ENCODE measurements at regions not wholly inside any gene's neighbourhood (a gene's known extent, or its start where the extent isn't known, plus 50 kb on each side); places are given as distances from the start of the nearest gene placed in this dataset.

DNA sequence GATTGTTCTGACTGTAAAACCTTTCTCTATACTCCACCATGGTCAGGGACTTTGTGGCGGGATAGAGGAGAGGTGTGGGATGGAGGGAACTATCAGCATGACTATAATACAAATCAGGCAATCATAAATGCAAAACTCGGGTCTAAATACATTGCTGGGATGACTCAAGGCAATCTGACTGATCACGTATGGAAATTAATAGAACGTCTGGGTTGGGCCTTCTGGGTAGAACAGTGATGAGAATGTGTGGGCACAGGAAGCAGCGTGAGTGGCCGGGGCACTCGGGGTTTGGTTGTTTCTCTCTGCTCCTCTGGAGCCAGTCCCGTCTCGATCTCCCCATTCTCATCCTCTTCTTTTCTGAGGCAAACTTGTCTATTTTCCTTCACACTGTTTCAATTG lies 485.8 kb downstream of the VRK1 start:
- H4K20me1 ChIP-seq (ENCODE audit: insufficient read depth, poor library complexity, severe bottlenecking): no peaks in the 10 kb centered on the region
- no peak overlapping the region for H3K4me2 ChIP-seq
- no peak overlapping the region for H3K27ac ChIP-seq
- H3K9me3 ChIP-seq (ENCODE audit: low read depth): no peaks in the 10 kb centered on the region
- no peak overlapping the region for H2AFZ ChIP-seq
- DNase-seq (ENCODE audit: low spot score): no peak
- no peaks in the 10 kb centered on the region for H3K9me2 ChIP-seq (replicated peaks; ENCODE audit: insufficient read depth)
- WGBS (ENCODE audit: low lambda C conversion rate, missing lambda C conversion rate): 90% methylated on average over 9 of the region's 9 CpGs
- no peaks in the 10 kb centered on the region for H3K36me3 ChIP-seq (replicated peaks; ENCODE audit: insufficient read depth, low read depth)
- TF ChIP-seq EZH2phosphoT487 (IDR thresholded peaks at IDR 0.05; ENCODE audit: low read depth, severe bottlenecking, unreplicated experiment) (no peak), CTCF (IDR thresholded peaks at IDR 0.05; ENCODE audit: poor library complexity) (no peak), EZH2 (IDR thresholded peaks at IDR 0.05; ENCODE audit: borderline replicate concordance) (no peak)
- no peaks in the 10 kb centered on the region for H3K79me2 ChIP-seq
- H3K4me1 ChIP-seq (ENCODE audit: insufficient read depth): no peaks in the 10 kb centered on the region
- H3K4me3 ChIP-seq: no peak overlapping the region
- peaks cover 4% of the 10 kb centered on the region for H3K27me3 ChIP-seq

GRCh38 chr14:97283426-97283825 lies 486.2 kb downstream of the VRK1 start:
- Histone ChIP-seq H3K4me3 (no peak overlapping the region), H3K4me2 (no peak overlapping the region), H4K20me1 (ENCODE audit: insufficient read depth, poor library complexity, severe bottlenecking) (no peaks in the 10 kb centered on the region), H2AFZ (no peak overlapping the region), H3K9me2 (replicated peaks; ENCODE audit: insufficient read depth) (no peaks in the 10 kb centered on the region), H3K27me3 (peaks cover 4% of the 10 kb centered on the region), H3K4me1 (ENCODE audit: insufficient read depth) (no peaks in the 10 kb centered on the region), H3K9me3 (ENCODE audit: low read depth) (no peaks in the 10 kb centered on the region), H3K27ac (no peak overlapping the region), H3K79me2 (no peaks in the 10 kb centered on the region), H3K36me3 (replicated peaks; ENCODE audit: insufficient read depth, low read depth) (no peaks in the 10 kb centered on the region)
- TF ChIP-seq EZH2phosphoT487 (IDR thresholded peaks at IDR 0.05; ENCODE audit: low read depth, severe bottlenecking, unreplicated experiment): no peak
- TF ChIP-seq CTCF (IDR thresholded peaks at IDR 0.05; ENCODE audit: poor library complexity): no peak
- TF ChIP-seq EZH2 (IDR thresholded peaks at IDR 0.05; ENCODE audit: borderline replicate concordance): no peak
- no peak for DNase-seq (ENCODE audit: low spot score)
- WGBS (ENCODE audit: low lambda C conversion rate, missing lambda C conversion rate): 85% methylated on average over 8 of the region's 8 CpGs

- Histone ChIP-seq H3K4me3 (no peak overlapping the region), H3K27me3 (peaks cover under 1% of the 10 kb centered on the region), H3K4me1 (ENCODE audit: insufficient read depth) (no peaks in the 10 kb centered on the region), H3K36me3 (replicated peaks; ENCODE audit: insufficient read depth, low read depth) (no peaks in the 10 kb centered on the region), H3K9me3 (ENCODE audit: low read depth) (no peaks in the 10 kb centered on the region), H3K4me2 (no peak overlapping the region), H3K27ac (no peak overlapping the region), H3K9me2 (replicated peaks; ENCODE audit: insufficient read depth) (no peaks in the 10 kb centered on the region), H4K20me1 (ENCODE audit: insufficient read depth, poor library complexity, severe bottlenecking) (no peaks in the 10 kb centered on the region), H3K79me2 (no peaks in the 10 kb centered on the region), H2AFZ (no peak overlapping the region)
- WGBS (ENCODE audit: low lambda C conversion rate, missing lambda C conversion rate): 91% methylated on average over 6 of the region's 6 CpGs
- no peak for DNase-seq (ENCODE audit: low spot score)
- TF ChIP-seq EZH2phosphoT487 (IDR thresholded peaks at IDR 0.05; ENCODE audit: low read depth, severe bottlenecking, unreplicated experiment): no peak
Observed at GRCh38 chr14:97283841-97284240, 486.7 kb downstream of the VRK1 start.

GRCh38 chr14:97287956-97288355 lies 490.8 kb downstream of the VRK1 start:
- Histone ChIP-seq H3K4me1 (ENCODE audit: insufficient read depth) (no peaks in the 10 kb centered on the region), H3K36me3 (replicated peaks; ENCODE audit: insufficient read depth, low read depth) (no peaks in the 10 kb centered on the region), H4K20me1 (ENCODE audit: insufficient read depth, poor library complexity, severe bottlenecking) (no peaks in the 10 kb centered on the region), H3K9me2 (replicated peaks; ENCODE audit: insufficient read depth) (no peaks in the 10 kb centered on the region), H3K9me3 (ENCODE audit: low read depth) (no peaks in the 10 kb centered on the region), H3K79me2 (no peaks in the 10 kb centered on the region), H3K27me3 (no peaks in the 10 kb centered on the region), H2AFZ (no peak overlapping the region), H3K4me2 (no peak overlapping the region), H3K27ac (no peak overlapping the region), H3K4me3 (no peak overlapping the region)
- WGBS (ENCODE audit: low lambda C conversion rate, missing lambda C conversion rate): 95% methylated on average over 1 of the region's 1 CpG
- no peak for DNase-seq (ENCODE audit: low spot score)
- TF ChIP-seq CTCF (IDR thresholded peaks at IDR 0.05; ENCODE audit: poor library complexity) (no peak), EZH2phosphoT487 (IDR thresholded peaks at IDR 0.05; ENCODE audit: low read depth, severe bottlenecking, unreplicated experiment) (no peak), EZH2 (IDR thresholded peaks at IDR 0.05; ENCODE audit: borderline replicate concordance) (no peak)
